WERI-Rb-1 (cell line): ENCODE measurements at regions not wholly inside any gene's neighbourhood (a gene's known extent, or its start where the extent isn't known, plus 50 kb on each side); places are given as distances from the start of the nearest gene placed in this dataset.

Experiments used
- DNase-seq: peaks from one replicate; pipeline ENCODE4 v3.0.0-alpha.2; 2020
- H3K27ac ChIP-seq: fragments of 250-450 bp; sonication (Bioruptor Pico); 2 replicates; pipeline ENCODE4 v1.5.1; 2020; ENCODE audit warnings: mild to moderate bottlenecking, moderate library complexity
- H3K27me3 ChIP-seq: fragments of 250-450 bp; sonication (Bioruptor Pico); 2 replicates; pipeline ENCODE4 v1.5.1; 2021; ENCODE audit warnings: mild to moderate bottlenecking, low read depth, moderate library complexity; ENCODE audit not compliant: insufficient read depth, severe bottlenecking
- H3K36me3 ChIP-seq: fragments of 250-450 bp; sonication (Bioruptor Pico); 2 replicates; pipeline ENCODE4 v1.5.1; 2020; ENCODE audit warnings: mild to moderate bottlenecking, moderate library complexity
- H3K4me3 ChIP-seq: 2 replicates; pipeline ENCODE4 v1.5.1; 2011; ENCODE audit warnings: low read depth, mild to moderate bottlenecking, control low read depth, low read length
- H3K9me3 ChIP-seq: fragments of 250-450 bp; sonication (Bioruptor Pico); 2 replicates; pipeline ENCODE4 v1.5.1; 2021; ENCODE audit warnings: mild to moderate bottlenecking, moderate library complexity; ENCODE audit not compliant: severe bottlenecking
- TF ChIP-seq, protein P1 (sequence below): IDR thresholded peaks from 2 replicates; pipeline ENCODE4 v1.5.1; 2011; ENCODE audit warnings: low read depth, mild to moderate bottlenecking, control low read depth, inconsistent platforms, low read length

DNA sequence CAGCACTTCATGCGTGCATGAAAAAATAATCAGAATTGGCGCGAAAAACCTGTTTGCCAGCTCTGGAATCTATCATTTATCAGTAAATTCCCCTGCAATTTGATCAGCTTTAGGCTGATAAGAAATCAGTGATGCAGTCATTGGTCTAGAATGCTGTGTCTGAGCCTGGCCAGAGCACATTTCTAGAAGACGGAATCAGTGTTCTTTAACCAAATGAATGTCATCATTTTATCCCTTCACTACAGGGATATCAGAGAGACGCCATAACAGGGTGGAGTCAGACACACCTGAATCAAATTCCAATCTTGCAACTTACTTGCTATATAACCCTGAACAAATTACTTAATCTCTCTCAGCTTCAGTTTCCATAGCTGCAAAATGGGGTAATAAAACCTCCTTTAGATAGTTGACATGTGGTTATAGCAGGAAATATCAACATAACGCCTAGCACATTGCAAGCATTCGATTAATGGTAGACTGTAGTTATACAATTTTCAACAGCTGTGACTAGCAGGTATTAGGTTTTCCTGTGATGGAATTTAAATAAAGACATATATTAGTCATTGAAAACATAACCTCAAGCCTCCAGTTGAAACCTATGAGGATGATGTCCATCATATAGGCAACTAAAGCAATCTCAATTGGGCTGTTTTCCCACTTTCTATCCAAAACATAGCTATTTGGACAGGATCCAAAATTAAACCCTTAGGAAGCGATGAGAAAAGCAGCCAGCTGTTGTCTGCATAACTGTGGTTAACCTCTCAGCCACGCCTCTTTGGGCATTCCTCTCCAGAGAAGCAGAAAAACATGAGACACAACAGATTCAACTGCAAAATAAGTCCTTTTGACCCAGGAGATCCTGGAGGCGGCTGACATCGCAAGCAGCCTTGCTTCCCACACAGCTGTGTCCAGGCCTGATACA, 51.6 kb upstream of the UBL3 start:
- Histone ChIP-seq H3K27ac (no peak overlapping the region), H3K27me3 (no peaks in the 10 kb centered on the region), H3K9me3 (no peaks in the 10 kb centered on the region), H3K4me3 (no peak overlapping the region), H3K36me3 (no peaks in the 10 kb centered on the region)
- TF ChIP-seq, protein P1, sequence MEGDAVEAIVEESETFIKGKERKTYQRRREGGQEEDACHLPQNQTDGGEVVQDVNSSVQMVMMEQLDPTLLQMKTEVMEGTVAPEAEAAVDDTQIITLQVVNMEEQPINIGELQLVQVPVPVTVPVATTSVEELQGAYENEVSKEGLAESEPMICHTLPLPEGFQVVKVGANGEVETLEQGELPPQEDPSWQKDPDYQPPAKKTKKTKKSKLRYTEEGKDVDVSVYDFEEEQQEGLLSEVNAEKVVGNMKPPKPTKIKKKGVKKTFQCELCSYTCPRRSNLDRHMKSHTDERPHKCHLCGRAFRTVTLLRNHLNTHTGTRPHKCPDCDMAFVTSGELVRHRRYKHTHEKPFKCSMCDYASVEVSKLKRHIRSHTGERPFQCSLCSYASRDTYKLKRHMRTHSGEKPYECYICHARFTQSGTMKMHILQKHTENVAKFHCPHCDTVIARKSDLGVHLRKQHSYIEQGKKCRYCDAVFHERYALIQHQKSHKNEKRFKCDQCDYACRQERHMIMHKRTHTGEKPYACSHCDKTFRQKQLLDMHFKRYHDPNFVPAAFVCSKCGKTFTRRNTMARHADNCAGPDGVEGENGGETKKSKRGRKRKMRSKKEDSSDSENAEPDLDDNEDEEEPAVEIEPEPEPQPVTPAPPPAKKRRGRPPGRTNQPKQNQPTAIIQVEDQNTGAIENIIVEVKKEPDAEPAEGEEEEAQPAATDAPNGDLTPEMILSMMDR, result no peak
- no peak for DNase-seq
